ENCODE measurements at regions not wholly inside any gene's neighbourhood (a gene's known extent, or its start where the extent isn't known, plus 50 kb on each side); places are given as distances from the start of the nearest gene placed in this dataset.

DNA sequence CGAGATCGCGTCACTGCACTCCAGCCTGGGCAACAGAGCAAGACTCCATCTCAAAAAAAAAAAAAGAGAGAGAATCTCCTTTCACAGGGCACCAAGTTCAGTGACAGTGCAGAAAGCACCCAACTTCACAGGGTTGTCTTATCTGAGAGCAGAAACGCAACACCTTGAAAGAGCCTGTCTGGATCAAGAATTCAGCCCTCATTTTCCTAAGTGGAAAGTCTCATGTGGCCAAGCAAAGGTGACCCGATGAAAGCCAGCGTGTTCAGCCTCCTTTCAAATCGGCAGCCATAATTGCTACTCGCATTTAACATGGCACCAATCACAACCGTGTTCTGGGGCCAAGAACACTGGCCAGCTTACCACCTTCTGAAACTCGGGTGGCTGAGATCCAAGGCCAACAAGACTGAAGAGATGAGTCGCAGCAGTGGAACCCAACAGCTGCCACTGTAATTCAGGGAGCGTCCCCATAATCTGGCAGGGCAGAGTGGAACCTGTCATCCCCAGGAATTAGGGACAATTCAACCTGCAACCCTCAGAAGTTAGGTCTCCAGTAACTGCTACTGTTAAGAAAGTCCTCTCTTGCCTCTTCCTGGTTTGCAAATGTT lies 536.7 kb upstream of the JARID2 start:
- H3K9ac ChIP-seq, result no peak overlapping the region
- H3K4me1 ChIP-seq, result no peaks in the 10 kb centered on the region
- no peak overlapping the region for H3K27ac ChIP-seq
- no peaks in the 10 kb centered on the region for H3K27me3 ChIP-seq (ENCODE audit: control insufficient read depth, insufficient read depth, low read length)
- H2AFZ ChIP-seq, result no peak overlapping the region
- TF ChIP-seq, protein P1, sequence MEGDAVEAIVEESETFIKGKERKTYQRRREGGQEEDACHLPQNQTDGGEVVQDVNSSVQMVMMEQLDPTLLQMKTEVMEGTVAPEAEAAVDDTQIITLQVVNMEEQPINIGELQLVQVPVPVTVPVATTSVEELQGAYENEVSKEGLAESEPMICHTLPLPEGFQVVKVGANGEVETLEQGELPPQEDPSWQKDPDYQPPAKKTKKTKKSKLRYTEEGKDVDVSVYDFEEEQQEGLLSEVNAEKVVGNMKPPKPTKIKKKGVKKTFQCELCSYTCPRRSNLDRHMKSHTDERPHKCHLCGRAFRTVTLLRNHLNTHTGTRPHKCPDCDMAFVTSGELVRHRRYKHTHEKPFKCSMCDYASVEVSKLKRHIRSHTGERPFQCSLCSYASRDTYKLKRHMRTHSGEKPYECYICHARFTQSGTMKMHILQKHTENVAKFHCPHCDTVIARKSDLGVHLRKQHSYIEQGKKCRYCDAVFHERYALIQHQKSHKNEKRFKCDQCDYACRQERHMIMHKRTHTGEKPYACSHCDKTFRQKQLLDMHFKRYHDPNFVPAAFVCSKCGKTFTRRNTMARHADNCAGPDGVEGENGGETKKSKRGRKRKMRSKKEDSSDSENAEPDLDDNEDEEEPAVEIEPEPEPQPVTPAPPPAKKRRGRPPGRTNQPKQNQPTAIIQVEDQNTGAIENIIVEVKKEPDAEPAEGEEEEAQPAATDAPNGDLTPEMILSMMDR (IDR thresholded peaks at IDR 0.05), result no peak
- H3K4me3 ChIP-seq (ENCODE audit: low read depth, low read length), result no peak overlapping the region
- no peak overlapping the region for H3K4me2 ChIP-seq (ENCODE audit: low read length)
- no peaks in the 10 kb centered on the region for H3K79me2 ChIP-seq
- no peaks in the 10 kb centered on the region for H3K36me3 ChIP-seq (ENCODE audit: control insufficient read depth, insufficient read depth, low read length)
- H3K9me3 ChIP-seq (ENCODE audit: control insufficient read depth, low read length), result no peaks in the 10 kb centered on the region

DNA sequence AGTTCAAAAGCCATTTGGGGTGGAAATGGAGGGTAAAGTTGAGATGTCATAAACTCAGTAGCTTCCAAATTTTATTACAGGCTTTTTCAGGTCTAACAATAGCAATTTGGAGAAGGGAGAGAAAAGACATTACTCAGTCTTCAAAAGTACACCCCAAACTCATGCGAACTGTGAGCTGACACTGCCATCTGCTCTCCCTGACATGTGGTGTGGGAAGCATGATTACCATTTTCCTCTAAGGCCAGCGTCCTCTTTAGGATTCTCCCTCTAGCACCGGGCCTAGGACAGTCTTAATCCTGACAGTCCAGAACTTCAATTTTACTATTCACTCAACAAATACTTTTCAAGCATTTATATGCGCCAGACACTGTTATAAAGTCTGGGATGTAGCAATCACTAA lies 536.0 kb upstream of the JARID2 start:
- Histone ChIP-seq H3K79me2 (no peaks in the 10 kb centered on the region), H3K9ac (no peak overlapping the region), H3K9me3 (ENCODE audit: control insufficient read depth, low read length) (no peaks in the 10 kb centered on the region), H3K27me3 (ENCODE audit: control insufficient read depth, insufficient read depth, low read length) (no peaks in the 10 kb centered on the region), H3K4me2 (ENCODE audit: low read length) (no peak overlapping the region), H2AFZ (no peak overlapping the region), H3K4me3 (ENCODE audit: low read depth, low read length) (no peak overlapping the region), H3K4me1 (no peaks in the 10 kb centered on the region), H3K27ac (no peak overlapping the region), H3K36me3 (ENCODE audit: control insufficient read depth, insufficient read depth, low read length) (no peaks in the 10 kb centered on the region)
- TF ChIP-seq, protein P1 (IDR thresholded peaks at IDR 0.05), result no peak

DNA sequence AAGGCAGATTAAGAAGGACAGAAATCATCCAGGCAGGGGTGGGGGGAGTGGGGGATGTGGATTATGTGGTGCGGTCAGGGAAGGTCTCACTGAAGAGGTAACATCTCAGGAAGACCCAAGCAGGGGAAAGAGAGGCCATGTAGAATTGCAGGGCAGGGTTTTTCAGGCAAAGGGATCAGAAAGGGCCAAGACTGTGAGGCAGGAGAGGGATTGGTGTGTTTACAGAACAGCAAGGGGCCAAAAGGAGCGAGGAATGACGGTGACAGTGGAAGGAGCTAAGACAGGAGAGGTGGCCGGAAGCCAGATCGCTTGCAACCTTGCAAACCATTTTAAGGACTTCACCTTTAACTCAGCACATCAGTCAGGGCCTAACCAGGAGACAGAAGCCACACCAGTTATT lies 535.4 kb upstream of the JARID2 start:
- H3K27me3 ChIP-seq (ENCODE audit: control insufficient read depth, insufficient read depth, low read length), result no peaks in the 10 kb centered on the region
- H3K27ac ChIP-seq, result no peak overlapping the region
- H3K4me2 ChIP-seq (ENCODE audit: low read length), result no peak overlapping the region
- H3K4me1 ChIP-seq, result no peaks in the 10 kb centered on the region
- H3K9ac ChIP-seq, result no peak overlapping the region
- no peaks in the 10 kb centered on the region for H3K36me3 ChIP-seq (ENCODE audit: control insufficient read depth, insufficient read depth, low read length)
- TF ChIP-seq, protein P1 (IDR thresholded peaks at IDR 0.05), result no peak
- no peak overlapping the region for H3K4me3 ChIP-seq (ENCODE audit: low read depth, low read length)
- no peaks in the 10 kb centered on the region for H3K79me2 ChIP-seq
- H3K9me3 ChIP-seq (ENCODE audit: control insufficient read depth, low read length), result no peaks in the 10 kb centered on the region
- no peak overlapping the region for H2AFZ ChIP-seq

DNA sequence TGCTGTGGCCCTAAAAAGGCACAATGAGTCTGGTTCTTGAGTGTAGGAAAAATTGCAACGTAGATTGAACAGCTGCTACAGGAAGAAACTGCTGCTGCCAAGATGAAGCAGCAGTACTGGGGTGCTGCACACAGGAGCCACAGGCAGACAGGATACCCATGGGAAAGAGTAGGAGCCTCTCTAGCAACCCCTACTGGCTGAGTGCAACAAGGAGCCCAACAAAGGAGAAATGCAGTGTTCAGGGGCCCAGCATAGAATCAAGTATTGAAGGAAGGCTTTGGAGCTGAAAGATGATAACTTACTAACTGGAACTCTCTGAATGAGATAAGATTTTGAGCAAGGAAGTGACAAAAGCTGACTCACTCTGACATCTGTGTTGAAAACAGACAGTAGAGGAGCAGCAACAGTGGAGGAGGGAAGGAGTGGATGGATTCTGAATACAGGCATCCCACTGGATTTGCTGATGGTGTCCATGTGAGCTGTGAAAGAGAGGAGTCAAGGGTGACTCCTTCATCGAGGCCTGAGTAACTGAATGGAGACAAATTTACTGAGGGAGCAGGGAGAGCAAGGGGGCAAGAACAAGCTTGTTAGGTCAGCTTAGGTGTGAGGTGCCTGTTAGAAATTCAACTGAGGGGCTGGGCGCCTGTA lies 534.7 kb upstream of the JARID2 start:
- TF ChIP-seq, protein P1 (IDR thresholded peaks at IDR 0.05), result peak; percentile 46
- Histone ChIP-seq H3K79me2 (no peaks in the 10 kb centered on the region), H3K4me3 (ENCODE audit: low read depth, low read length) (no peak overlapping the region), H3K4me1 (no peaks in the 10 kb centered on the region), H2AFZ (no peak overlapping the region), H3K9me3 (ENCODE audit: control insufficient read depth, low read length) (no peaks in the 10 kb centered on the region), H3K27me3 (ENCODE audit: control insufficient read depth, insufficient read depth, low read length) (no peaks in the 10 kb centered on the region), H3K36me3 (ENCODE audit: control insufficient read depth, insufficient read depth, low read length) (no peaks in the 10 kb centered on the region), H3K4me2 (ENCODE audit: low read length) (no peak overlapping the region), H3K27ac (no peak overlapping the region), H3K9ac (no peak overlapping the region)

All from parathyroid adenoma (tissue), 2 donors.